ENCODE measurements at regions not wholly inside any gene's neighbourhood (a gene's known extent, or its start where the extent isn't known, plus 50 kb on each side); places are given as distances from the start of the nearest gene placed in this dataset.

- no peaks in the 10 kb centered on the region for H3K79me2 ChIP-seq (ENCODE audit: insufficient read depth)
These were observed 234.7 kb upstream of the ZPLD1 start for GRCh38 chr3:102200126-102200525.

More at GRCh38 chr3:102200126-102200525, 234.7 kb upstream of the ZPLD1 start:
- Histone ChIP-seq H3K27ac (ENCODE audit: low read depth in 2 of 2, low read length in 1 of 2) (no peak overlapping the region), H3K4me1 (ENCODE audit: control insufficient read depth in 1 of 2, insufficient read depth in 2 of 2, low read depth in 1 of 2, low read length in 1 of 2) (no peaks in the 10 kb centered on the region; a peak in 1 of 4 replicates), H3K4me3 (ENCODE audit: low read depth in 2 of 2, low read length in 1 of 2) (no peak overlapping the region), H3K9me3 (no peaks in the 10 kb centered on the region), H3K9me2 (no peaks in the 10 kb centered on the region), H3K9ac (no peak overlapping the region), H3K36me3 (replicated peaks in 1 of 2; ENCODE audit: control insufficient read depth in 1 of 2, insufficient read depth in 2 of 2, low read length in 1 of 2) (no peaks in the 10 kb centered on the region), H3K27me3 (ENCODE audit: insufficient read depth) (no peaks in the 10 kb centered on the region), H3K4me2 (no peak overlapping the region), H2AFZ (ENCODE audit: low read depth) (no peak overlapping the region), H3F3A (replicated peaks; ENCODE audit: insufficient read depth) (no peaks in the 10 kb centered on the region), H4K20me1 (ENCODE audit: insufficient read depth) (no peaks in the 10 kb centered on the region)
- no peak for DNase-seq
- ChIA-PET POLR2A (no interaction called here), CTCF (interaction anchor here (1.6 kb wide), 1 partner anchor 17 kb away, joined by 6 read pairs; no protein-coding TSS in a partner anchor)
- no peak for TF ChIP-seq ZBTB33 (IDR thresholded peaks at IDR 0.05; ENCODE audit: borderline replicate concordance, low read depth)
- no peak for TF ChIP-seq MAX (IDR thresholded peaks at IDR 0.05; ENCODE audit: low read depth)
- TF ChIP-seq PBX3 (IDR thresholded peaks at IDR 0.05): no peak
- no peak for TF ChIP-seq FOXM1 (IDR thresholded peaks at IDR 0.05; ENCODE audit: low read depth)
- TF ChIP-seq TCF12 (IDR thresholded peaks at IDR 0.05): no peak
- no peak for TF ChIP-seq FOSL2 (IDR thresholded peaks at IDR 0.05; ENCODE audit: borderline replicate concordance, low read depth)
- TF ChIP-seq NFIC (IDR thresholded peaks at IDR 0.05; ENCODE audit: borderline replicate concordance): no peak
- TF ChIP-seq POLR2AphosphoS5 (IDR thresholded peaks at IDR 0.05; ENCODE audit: low read depth, low read length): no peak
- TF ChIP-seq CTCF (IDR thresholded peaks at IDR 0.05): no peak
- no peak for TF ChIP-seq USF2 (IDR thresholded peaks at IDR 0.05; ENCODE audit: borderline replicate concordance, low read depth, low read length)
- no peak for TF ChIP-seq NRF1 (IDR thresholded peaks at IDR 0.05; ENCODE audit: low read depth, low read length)
- no peak for TF ChIP-seq RCOR1 (IDR thresholded peaks at IDR 0.05; ENCODE audit: low read length)
- no peak for TF ChIP-seq IRF3 (IDR thresholded peaks at IDR 0.05; ENCODE audit: low read depth, low read length)
- TF ChIP-seq RAD21 (IDR thresholded peaks at IDR 0.05; ENCODE audit: low read length): no peak
- TF ChIP-seq MEF2A (IDR thresholded peaks at IDR 0.05; ENCODE audit: borderline replicate concordance, low read depth): no peak
- no peak for TF ChIP-seq EP300 (IDR thresholded peaks at IDR 0.05; ENCODE audit: borderline replicate concordance in 1 of 2, low read depth in 1 of 2, low read length in 1 of 2)
- no peak for TF ChIP-seq GATA2 (CRISPR knock-in tag; IDR thresholded peaks at IDR 0.05)
- TF ChIP-seq ELF1 (IDR thresholded peaks at IDR 0.05): no peak
- no peak for TF ChIP-seq YY1 (IDR thresholded peaks at IDR 0.05; ENCODE audit: low read depth)
- no peak for TF ChIP-seq RFX5 (IDR thresholded peaks at IDR 0.05; ENCODE audit: low read length)
